Heart right ventricle (tissue), 16 donors: ENCODE measurements at regions not wholly inside any gene's neighbourhood (a gene's known extent, or its start where the extent isn't known, plus 50 kb on each side); places are given as distances from the start of the nearest gene placed in this dataset.

Source experiments
- ATAC-seq, 8 donors: fragments of 200-7000 bp; cut with Tn5 transposase; one replicate each; pipeline ENCODE4 v1.9.1; 2020; ENCODE audit warnings: mild to moderate bottlenecking in 8 of 8, moderate library complexity in 8 of 8, moderate number of reproducible peaks in 1 of 8
- DNase-seq, 2 donors: peaks; one replicate each; pipeline ENCODE4 v3.0.0-alpha.2; 2020
- H3K27ac ChIP-seq, 10 donors: fragments of 200-600 bp; sonication (generic) in 2 of 10; one replicate each; pipeline versions ENCODE4 v1.5.0 to v1.8.0; 2020 to 2022; ENCODE audit warnings: mild to moderate bottlenecking in 3 of 10
- H3K27me3 ChIP-seq, 7 donors: fragments of 200-600 bp; one replicate each; pipeline ENCODE4 v1.8.0; 2021 to 2022; ENCODE audit warnings: mild to moderate bottlenecking in 2 of 7
- H3K36me3 ChIP-seq, 9 donors: fragments of 200-600 bp; sonication (generic) in 1 of 9; one replicate each; pipeline versions ENCODE4 v1.5.0 to v1.8.0; 2020 to 2022; ENCODE audit warnings: mild to moderate bottlenecking in 2 of 9
- H3K4me1 ChIP-seq, 9 donors: fragments of 200-600 bp; sonication (generic) in 1 of 9; one replicate each; pipeline versions ENCODE4 v1.5.0 to v1.8.0; 2020 to 2022; ENCODE audit warnings: mild to moderate bottlenecking in 4 of 9
- H3K4me3 ChIP-seq, 10 donors: fragments of 200-600 bp; sonication (generic) in 2 of 10; one replicate each; pipeline versions ENCODE4 v1.5.0 to v1.8.0; 2020 to 2022; ENCODE audit warnings: mild to moderate bottlenecking in 7 of 10, moderate library complexity in 2 of 10
- H3K9me3 ChIP-seq, 11 donors: fragments of 200-600 bp in 10 of 11; sonication (generic) in 2 of 11; one replicate each; pipeline versions ENCODE4 v1.5.0 to v1.8.0; 2013 to 2022; ENCODE audit warnings: mild to moderate bottlenecking in 2 of 11, control low read depth in 1 of 11, moderate library complexity in 1 of 11
- CTCF ChIP-seq, 9 donors: fragments of 200-600 bp; sonication (generic) in 2 of 9; IDR thresholded peaks; one replicate each; pipeline versions ENCODE4 v1.5.0 to v1.8.0; 2021 to 2022; ENCODE audit warnings: antibody characterized with exemption in 9 of 9, mild to moderate bottlenecking in 5 of 9, moderate library complexity in 1 of 9
- WGBS, 2 donors: extraction: QIAGEN DNeasy Blood & Tissue Kit; methylation state at CpG; one replicate each; pipeline ENCODE4 v1.1.7; 2013; ENCODE audit warnings: inconsistent platforms in 1 of 2; 5-methylcytosine and 5-hydroxymethylcytosine counted together
- intact Hi-C, 10 donors: fragments of 100-400 bp; cut with DNase I; formaldehyde crosslinking; loops; one replicate each; pipeline versions ENCODE4 v1.11.1 to v1.14.2; 2022
- donor health status: Arrhythmogenic right ventricular cardiomyopathy.
- donor health status: ischemic (EF 13 %, LVEDD 7.1; RV severe dilation, severe dysfunction).
- donor health status: healthy with polysubstance abuse.
- donor health status: DM: no; HTN: yes; CAD: no.
- donor health status: DM: no; HTN: no; CAD: no.
- donor health status: ischemic (EF 25% LVEDD 6.9; RV normal size, moderate dysfunction).
- donor health status: ischemic (EF 25% LVEDD 5.7; RV mildly dilated, moderate dysfunction).
- donor health status: healthy.
- donor health status: DM: yes; HTN: yes; CAD: no.
- donor health status: Ischemic cardiomyopathy.
- donor health status: ischemic (EF 35%, LVEDD 5.7; RV mildly dilated, moderate dysfunction).
- donor health status: nonischemic (EF 11% LVEDD 7.7; RV severe dilation, severe dysfunction).
- donor health status: DM: yes; HTN: yes; CAD: no.
- donor health status: PGD.
- donor health status: ischemic (EF 29% LVEDD 5.4; RV normal size, mild dysfunction).
- donor health status: nonischemic (EF 23%, LVEDD 6.1; RV moderate dilation, normal function).

DNA sequence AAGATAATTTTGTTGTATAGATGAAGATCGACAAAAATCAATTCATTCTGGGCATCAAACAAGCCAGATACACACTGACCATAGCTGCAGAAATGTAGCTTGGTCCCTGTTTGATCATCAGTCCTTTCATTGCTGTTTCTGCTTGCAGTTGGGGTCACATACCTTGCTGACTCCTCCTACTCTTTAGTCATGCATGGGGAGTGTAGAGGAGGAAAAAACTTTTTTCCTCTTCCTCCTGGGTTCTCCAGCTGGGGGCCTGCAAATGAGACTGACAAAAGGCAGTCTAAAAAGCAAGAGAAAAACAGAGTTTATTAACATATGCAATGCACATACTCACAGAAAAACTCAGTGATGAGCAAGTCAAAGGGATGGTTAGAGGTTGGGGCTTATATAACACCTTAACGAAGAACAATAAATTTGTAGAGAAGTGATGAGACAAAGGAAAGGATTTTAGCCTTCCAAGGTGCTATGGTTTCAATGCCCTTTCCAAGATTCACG is 105.8 kb downstream of the QRSL1 start:
- Histone ChIP-seq H3K36me3 (no peaks in the 10 kb centered on the region), H3K27me3 (no peaks in the 10 kb centered on the region), H3K4me3 (no peak overlapping the region), H3K4me1 (peaks cover 0 to 5% (median 0%) of the 10 kb centered on the region in 9 donors), H3K27ac (no peak overlapping the region), H3K9me3 (peaks cover 0 to 12% (median 2%) of the 10 kb centered on the region in 11 donors)
- no peak for TF ChIP-seq CTCF (IDR thresholded peaks at IDR 0.05)
- DNase-seq (no peak), ATAC-seq (no peak)
- 61 to 63% methylated on average over 3 of the region's 3 CpGs for WGBS, 2 donors
- intact Hi-C loops: no loop called here

GRCh38 chr6:106733386-106733785 is 104.0 kb downstream of the QRSL1 start:
- no peaks in the 10 kb centered on the region for H3K36me3 ChIP-seq
- ATAC-seq (no peak), DNase-seq (no peak)
- H3K4me1 ChIP-seq: no peaks in the 10 kb centered on the region
- intact Hi-C loops: no loop called here
- H3K27me3 ChIP-seq: no peaks in the 10 kb centered on the region
- 78 to 86% methylated on average over 2 of the region's 2 CpGs for WGBS, 2 donors
- H3K27ac ChIP-seq: no peak overlapping the region
- H3K4me3 ChIP-seq: no peak overlapping the region
- no peak for TF ChIP-seq CTCF (IDR thresholded peaks at IDR 0.05)
- H3K9me3 ChIP-seq: peaks cover 0 to 12% (median 2%) of the 10 kb centered on the region in 11 donors

DNA sequence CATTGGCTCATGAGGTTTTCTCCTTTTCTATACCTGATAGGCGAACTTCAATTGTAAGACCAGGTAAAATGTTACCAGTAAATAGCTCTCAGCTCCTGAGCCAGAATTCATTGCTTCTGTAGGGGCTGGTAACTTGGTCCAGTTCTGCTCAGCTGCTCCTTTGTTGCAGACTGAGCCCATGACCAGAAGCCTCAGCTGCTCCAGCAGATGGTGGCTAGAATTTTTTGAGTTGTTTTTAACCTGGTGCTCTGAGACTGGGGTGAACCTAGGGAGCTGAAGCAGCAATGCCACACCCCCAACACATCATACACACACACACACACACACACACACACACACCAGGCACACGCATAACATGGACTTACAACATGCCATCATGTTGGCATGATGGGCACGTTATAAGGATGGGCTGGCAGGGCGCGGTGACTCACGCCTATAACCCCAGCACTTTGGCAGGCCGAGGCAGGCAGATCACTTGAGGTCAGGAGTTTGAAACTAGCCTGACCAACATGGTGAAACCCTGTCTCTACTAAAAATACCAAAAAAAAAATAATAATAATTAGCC is 103.1 kb downstream of the QRSL1 start:
- no peak overlapping the region for H3K4me3 ChIP-seq
- no peaks in the 10 kb centered on the region for H3K4me1 ChIP-seq
- H3K9me3 ChIP-seq: peaks cover 0 to 12% (median 2%) of the 10 kb centered on the region in 11 donors
- TF ChIP-seq CTCF (IDR thresholded peaks at IDR 0.05): no peak
- WGBS, 2 donors: 90 to 93% methylated on average over 7 of the region's 7 CpGs
- intact Hi-C loops: no loop called here
- H3K27me3 ChIP-seq: no peaks in the 10 kb centered on the region
- ATAC-seq: no peak
- H3K27ac ChIP-seq: no peak overlapping the region
- H3K36me3 ChIP-seq: no peaks in the 10 kb centered on the region
- no peak for DNase-seq

- intact Hi-C loops: no loop called here
- 91 to 92% methylated on average over 1 of the region's 1 CpG for WGBS, 2 donors
- TF ChIP-seq CTCF (IDR thresholded peaks at IDR 0.05): no peak
Measured at GRCh38 chr6:106731843-106732160, 102.4 kb downstream of the QRSL1 start.

More at GRCh38 chr6:106731843-106732160, 102.4 kb downstream of the QRSL1 start:
- Histone ChIP-seq H3K27ac (no peak overlapping the region), H3K36me3 (no peaks in the 10 kb centered on the region), H3K27me3 (no peaks in the 10 kb centered on the region), H3K9me3 (peaks cover 0 to 12% (median under 1%) of the 10 kb centered on the region in 11 donors), H3K4me3 (no peak overlapping the region), H3K4me1 (no peaks in the 10 kb centered on the region)
- DNase-seq (no peak), ATAC-seq (no peak)
